C4-2B (cell line): ENCODE measurements at regions not wholly inside any gene's neighbourhood (a gene's known extent, or its start where the extent isn't known, plus 50 kb on each side); places are given as distances from the start of the nearest gene placed in this dataset.
A peak's percentile ranks its signal among the peaks of the same experiment; 100 is the strongest.
"Not testable (repeated sequence)": the region's sequence is repeated elsewhere in the genome, so short reads cannot be mapped to it uniquely, and the experiment has no call there.

Experiments used
- H3K27ac ChIP-seq: fragments of 450-650 bp; 2 replicates; pipeline ENCODE4 v1.5.1; 2017
- ZFX ChIP-seq: fragments of 450-650 bp; IDR thresholded peaks from 2 replicates; pipeline ENCODE4 v1.6.1; 2017
- TF ChIP-seq, protein P1 (sequence below): fragments of 450-650 bp; conservative IDR thresholded peaks from 2 replicates; pipeline ENCODE4 v1.5.1; 2017; ENCODE audit warnings: mild to moderate bottlenecking

GRCh38 chr7:152508701-152509100, 72.9 kb upstream of the KMT2C start:
- TF ChIP-seq, protein P1, sequence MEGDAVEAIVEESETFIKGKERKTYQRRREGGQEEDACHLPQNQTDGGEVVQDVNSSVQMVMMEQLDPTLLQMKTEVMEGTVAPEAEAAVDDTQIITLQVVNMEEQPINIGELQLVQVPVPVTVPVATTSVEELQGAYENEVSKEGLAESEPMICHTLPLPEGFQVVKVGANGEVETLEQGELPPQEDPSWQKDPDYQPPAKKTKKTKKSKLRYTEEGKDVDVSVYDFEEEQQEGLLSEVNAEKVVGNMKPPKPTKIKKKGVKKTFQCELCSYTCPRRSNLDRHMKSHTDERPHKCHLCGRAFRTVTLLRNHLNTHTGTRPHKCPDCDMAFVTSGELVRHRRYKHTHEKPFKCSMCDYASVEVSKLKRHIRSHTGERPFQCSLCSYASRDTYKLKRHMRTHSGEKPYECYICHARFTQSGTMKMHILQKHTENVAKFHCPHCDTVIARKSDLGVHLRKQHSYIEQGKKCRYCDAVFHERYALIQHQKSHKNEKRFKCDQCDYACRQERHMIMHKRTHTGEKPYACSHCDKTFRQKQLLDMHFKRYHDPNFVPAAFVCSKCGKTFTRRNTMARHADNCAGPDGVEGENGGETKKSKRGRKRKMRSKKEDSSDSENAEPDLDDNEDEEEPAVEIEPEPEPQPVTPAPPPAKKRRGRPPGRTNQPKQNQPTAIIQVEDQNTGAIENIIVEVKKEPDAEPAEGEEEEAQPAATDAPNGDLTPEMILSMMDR = no peak
- TF ChIP-seq ZFX = no peak
- H3K27ac ChIP-seq = no peak overlapping the region

DNA sequence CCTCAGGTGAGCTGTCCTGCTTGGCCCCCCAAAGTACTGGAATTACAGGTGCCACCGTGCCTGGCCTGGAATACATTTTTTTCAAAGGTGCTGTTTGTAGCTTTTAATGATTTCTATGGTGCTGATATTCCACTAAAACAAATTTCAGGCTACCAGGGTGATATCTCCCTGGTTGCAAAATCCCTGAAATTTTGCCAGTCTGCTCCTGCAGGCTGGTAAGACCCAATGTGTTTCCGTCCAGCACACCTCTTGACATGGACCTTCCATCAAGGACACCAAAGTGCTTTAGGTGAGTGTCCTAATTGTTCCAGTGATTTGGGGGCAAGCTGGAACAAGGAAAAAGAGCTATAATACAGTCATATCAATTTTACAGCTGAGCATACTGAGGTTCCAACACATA, 69.8 kb upstream of the KMT2C start:
- no peak for TF ChIP-seq ZFX
- TF ChIP-seq, protein P1 = no peak
- H3K27ac ChIP-seq = peak overlapping the region; percentile 42

GRCh38 chr7:152504816-152505215, 69.0 kb upstream of the KMT2C start:
- H3K27ac ChIP-seq = peak overlapping the region; percentile 42
- no peak for TF ChIP-seq ZFX
- TF ChIP-seq, protein P1 = no peak

DNA sequence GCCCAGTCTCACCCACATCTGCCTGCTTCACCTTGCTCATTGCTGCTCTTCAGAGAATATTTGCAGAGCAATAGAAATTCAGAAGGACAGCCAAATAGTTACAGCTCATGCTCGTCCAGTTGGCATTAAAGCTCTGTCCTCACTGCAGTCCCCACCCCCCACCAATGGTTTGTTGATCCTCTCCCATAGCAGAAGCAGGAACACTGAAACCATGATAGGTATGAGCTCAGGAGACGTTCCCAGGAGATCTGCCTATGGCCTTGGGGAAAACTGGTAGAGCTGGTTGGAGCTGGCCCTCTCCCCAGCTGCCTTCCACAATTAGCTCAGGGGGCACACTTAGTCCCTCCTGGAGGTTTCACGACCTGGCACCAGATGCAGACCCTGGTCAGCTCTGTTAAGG, 68.6 kb upstream of the KMT2C start:
- TF ChIP-seq, protein P1 = no peak
- no peak for TF ChIP-seq ZFX
- peak overlapping the region; percentile 42 for H3K27ac ChIP-seq

DNA sequence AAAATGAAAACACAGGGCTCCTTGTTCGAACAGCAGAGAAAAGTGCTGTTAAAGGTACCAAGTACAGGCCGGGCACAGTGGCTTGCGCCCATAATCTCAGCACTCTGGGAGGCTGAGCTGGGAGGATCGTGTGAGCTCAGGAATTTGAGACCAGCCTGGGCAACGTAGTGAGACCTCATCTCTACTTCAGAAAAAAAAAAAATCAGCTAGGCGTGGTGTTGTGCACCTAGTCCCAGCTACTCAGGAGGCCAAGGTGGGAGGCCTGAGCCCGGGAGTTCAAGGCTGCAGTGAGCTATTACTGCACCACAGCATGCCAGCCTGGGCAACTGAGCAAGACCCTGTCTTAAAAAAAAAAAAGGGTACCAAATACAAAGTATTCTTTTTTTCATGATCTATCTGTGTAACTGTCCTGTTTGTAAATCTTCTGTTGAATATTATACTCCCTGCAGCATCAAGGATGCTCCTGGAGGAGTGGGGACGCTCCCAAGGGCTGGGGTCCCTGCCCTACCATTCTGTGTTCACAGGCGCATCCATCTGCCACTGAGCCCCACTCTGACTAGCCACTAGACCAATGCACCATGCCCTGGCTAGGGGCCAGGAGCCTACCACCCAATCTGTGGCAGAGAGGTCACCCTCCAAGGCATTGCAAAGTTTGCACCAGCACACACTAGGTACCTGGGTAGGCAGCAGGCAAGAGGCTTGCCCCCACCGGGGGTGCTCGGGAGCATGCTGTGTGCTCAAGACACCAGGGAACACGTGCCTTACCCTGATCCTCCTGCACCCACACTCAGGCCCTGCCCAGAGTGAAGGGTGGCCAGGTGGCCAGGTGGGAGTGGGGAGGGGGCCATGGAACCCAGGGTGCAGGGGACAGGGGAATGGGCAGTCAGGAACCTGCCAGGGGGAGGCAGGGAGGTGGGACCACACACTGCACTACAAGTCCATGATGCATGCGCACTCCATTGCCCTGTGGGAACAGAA, 67.3 kb upstream of the KMT2C start:
- TF ChIP-seq ZFX = no peak
- TF ChIP-seq, protein P1 = no peak
- peak overlapping the region; percentile 42 for H3K27ac ChIP-seq

GRCh38 chr7:152501506-152501905, 65.7 kb upstream of the KMT2C start:
- no peak overlapping the region for H3K27ac ChIP-seq
- TF ChIP-seq, protein P1 = no peak
- no peak for TF ChIP-seq ZFX

DNA sequence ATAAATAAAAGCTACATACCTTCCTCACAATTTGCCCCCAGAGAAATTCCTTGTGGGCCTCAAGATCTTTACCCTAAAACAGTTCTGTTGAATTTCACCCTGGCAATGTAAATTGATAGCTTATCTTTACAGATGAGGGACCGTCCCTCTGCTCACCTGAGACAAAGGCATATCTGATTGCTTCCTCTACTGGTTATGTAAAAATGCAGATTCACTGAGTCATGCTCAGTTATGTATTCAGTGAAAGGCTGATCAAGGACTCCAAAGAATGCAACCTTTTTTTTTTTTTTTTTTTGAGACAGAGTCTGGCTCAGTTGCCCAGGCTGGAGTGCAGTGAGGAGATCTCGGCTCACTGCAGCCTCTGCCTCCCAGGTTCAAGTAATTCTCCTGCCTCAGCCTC, 64.2 kb upstream of the KMT2C start:
- not testable (repeated sequence) for H3K27ac ChIP-seq

GRCh38 chr7:152495867-152496266, 60.1 kb upstream of the KMT2C start:
- TF ChIP-seq, protein P1 = no peak
- TF ChIP-seq ZFX = no peak
- H3K27ac ChIP-seq = no peak overlapping the region
